Nephron (organoid): ENCODE measurements at regions not wholly inside any gene's neighbourhood (a gene's known extent, or its start where the extent isn't known, plus 50 kb on each side); places are given as distances from the start of the nearest gene placed in this dataset.

Experiments
- H3K27ac Mint-ChIP-seq, 3 experiments: 2 replicates each; pipeline ENCODE4 v1.8.0; 2020; ENCODE audit warnings: mixed read lengths in 3 of 3, mild to moderate bottlenecking in 2 of 3, moderate library complexity in 1 of 3
- H3K27me3 Mint-ChIP-seq: 2 replicates; pipeline ENCODE4 v1.8.0; 2021; ENCODE audit warnings: low read depth, mild to moderate bottlenecking, moderate library complexity, mixed read lengths
- H3K36me3 Mint-ChIP-seq: 2 replicates; pipeline ENCODE4 v1.8.0; 2020; ENCODE audit warnings: low read depth, mixed read lengths
- H3K4me1 Mint-ChIP-seq: 2 replicates; pipeline ENCODE4 v1.8.0; 2020; ENCODE audit warnings: mixed read lengths
- H3K4me3 Mint-ChIP-seq, 3 experiments: 2 replicates each; pipeline ENCODE4 v1.8.0; 2020; ENCODE audit warnings: mild to moderate bottlenecking in 3 of 3, mixed read lengths in 3 of 3, moderate library complexity in 2 of 3
- H3K9me3 Mint-ChIP-seq: 2 replicates; pipeline ENCODE4 v1.8.0; 2020; ENCODE audit warnings: mixed read lengths
- TF ChIP-seq, protein P1 (sequence below), 3 experiments: fragments of 200-600 bp; sonication (generic); IDR thresholded peaks; one replicate each; pipeline ENCODE4 v1.5.0; 2021; ENCODE audit warnings: antibody characterized with exemption in 3 of 3; ENCODE audit not compliant: unreplicated experiment in 3 of 3

GRCh38 chr9:19941874-19942273 lies 153.0 kb upstream of the SLC24A2 start:
- Mint-ChIP-seq H3K36me3 (no peaks in the 10 kb centered on the region), H3K27ac (no peak overlapping the region), H3K27me3 (peaks cover 14% of the 10 kb centered on the region), H3K4me1 (peaks cover 53% of the 10 kb centered on the region), H3K4me3 (no peak overlapping the region), H3K9me3 (no peaks in the 10 kb centered on the region)
- TF ChIP-seq, protein P1, sequence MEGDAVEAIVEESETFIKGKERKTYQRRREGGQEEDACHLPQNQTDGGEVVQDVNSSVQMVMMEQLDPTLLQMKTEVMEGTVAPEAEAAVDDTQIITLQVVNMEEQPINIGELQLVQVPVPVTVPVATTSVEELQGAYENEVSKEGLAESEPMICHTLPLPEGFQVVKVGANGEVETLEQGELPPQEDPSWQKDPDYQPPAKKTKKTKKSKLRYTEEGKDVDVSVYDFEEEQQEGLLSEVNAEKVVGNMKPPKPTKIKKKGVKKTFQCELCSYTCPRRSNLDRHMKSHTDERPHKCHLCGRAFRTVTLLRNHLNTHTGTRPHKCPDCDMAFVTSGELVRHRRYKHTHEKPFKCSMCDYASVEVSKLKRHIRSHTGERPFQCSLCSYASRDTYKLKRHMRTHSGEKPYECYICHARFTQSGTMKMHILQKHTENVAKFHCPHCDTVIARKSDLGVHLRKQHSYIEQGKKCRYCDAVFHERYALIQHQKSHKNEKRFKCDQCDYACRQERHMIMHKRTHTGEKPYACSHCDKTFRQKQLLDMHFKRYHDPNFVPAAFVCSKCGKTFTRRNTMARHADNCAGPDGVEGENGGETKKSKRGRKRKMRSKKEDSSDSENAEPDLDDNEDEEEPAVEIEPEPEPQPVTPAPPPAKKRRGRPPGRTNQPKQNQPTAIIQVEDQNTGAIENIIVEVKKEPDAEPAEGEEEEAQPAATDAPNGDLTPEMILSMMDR (IDR thresholded peaks at IDR 0.05; ENCODE audit: unreplicated experiment in 3 of 3): no peak

- Mint-ChIP-seq H3K27ac (peak overlapping the region; percentile 47 to 61 (median 54)), H3K4me3 (peak overlapping the region in 1 of 3 experiments; percentile 1), H3K4me1 (peaks cover 49% of the 10 kb centered on the region), H3K36me3 (no peaks in the 10 kb centered on the region), H3K27me3 (peaks cover 15% of the 10 kb centered on the region), H3K9me3 (no peaks in the 10 kb centered on the region)
- TF ChIP-seq, protein P1 (IDR thresholded peaks at IDR 0.05; ENCODE audit: unreplicated experiment in 3 of 3): no peak
These were observed 152.1 kb upstream of the SLC24A2 start for GRCh38 chr9:19940811-19941535.

GRCh38 chr9:19939734-19940278 lies 151.0 kb upstream of the SLC24A2 start:
- Mint-ChIP-seq H3K9me3 (no peaks in the 10 kb centered on the region), H3K36me3 (no peaks in the 10 kb centered on the region), H3K27ac (peak overlapping the region in 1 of 3 experiments; percentile 29), H3K4me3 (no peak overlapping the region), H3K27me3 (peaks cover 21% of the 10 kb centered on the region), H3K4me1 (peaks cover 40% of the 10 kb centered on the region)
- TF ChIP-seq, protein P1 (IDR thresholded peaks at IDR 0.05; ENCODE audit: unreplicated experiment in 3 of 3): no peak

GRCh38 chr9:19938990-19939733 lies 150.3 kb upstream of the SLC24A2 start:
- TF ChIP-seq, protein P1 (IDR thresholded peaks at IDR 0.05; ENCODE audit: unreplicated experiment in 3 of 3): no peak
- Mint-ChIP-seq H3K9me3 (no peaks in the 10 kb centered on the region), H3K4me1 (peaks cover 44% of the 10 kb centered on the region), H3K27me3 (peaks cover 28% of the 10 kb centered on the region), H3K4me3 (no peak overlapping the region), H3K36me3 (no peaks in the 10 kb centered on the region), H3K27ac (no peak overlapping the region)

GRCh38 chr9:19937121-19937520 lies 148.3 kb upstream of the SLC24A2 start:
- H3K4me3 Mint-ChIP-seq: no peak overlapping the region
- TF ChIP-seq, protein P1 (IDR thresholded peaks at IDR 0.05; ENCODE audit: unreplicated experiment in 3 of 3): no peak
- peak overlapping the region in 2 of 3 experiments; percentile 43 to 52 for H3K27ac Mint-ChIP-seq
- H3K4me1 Mint-ChIP-seq: peaks cover 45% of the 10 kb centered on the region
- no peaks in the 10 kb centered on the region for H3K36me3 Mint-ChIP-seq
- peaks cover 31% of the 10 kb centered on the region for H3K27me3 Mint-ChIP-seq
- no peaks in the 10 kb centered on the region for H3K9me3 Mint-ChIP-seq
